ENCODE measurements at regions not wholly inside any gene's neighbourhood (a gene's known extent, or its start where the extent isn't known, plus 50 kb on each side); places are given as distances from the start of the nearest gene placed in this dataset.

- Histone ChIP-seq H3K36me3 (ENCODE audit: insufficient read depth, low read length) (no peaks in the 10 kb centered on the region), H3K9me2 (ENCODE audit: low read depth, low read length) (no peaks in the 10 kb centered on the region), H3K4me3 (ENCODE audit: low read depth, low read length, poor library complexity, severe bottlenecking) (no peak overlapping the region), H2AFZ (ENCODE audit: low read length) (no peak overlapping the region), H3K9ac (ENCODE audit: low read length) (no peak overlapping the region), H3K27me3 (ENCODE audit: insufficient read depth, low read length) (no peaks in the 10 kb centered on the region), H3K4me2 (ENCODE audit: low read length) (no peak overlapping the region), H3F3A (ENCODE audit: insufficient read depth, low read length) (no peaks in the 10 kb centered on the region), H3K79me2 (ENCODE audit: insufficient read depth, low read length) (no peaks in the 10 kb centered on the region), H4K20me1 (ENCODE audit: insufficient read depth, low read length) (no peaks in the 10 kb centered on the region), H3K27ac (ENCODE audit: low read depth, low read length, poor library complexity, severe bottlenecking) (no peak overlapping the region), H3K9me3 (ENCODE audit: low read length) (no peaks in the 10 kb centered on the region), H3K4me1 (ENCODE audit: insufficient read depth, low read length, severe bottlenecking) (no peaks in the 10 kb centered on the region)
- TF ChIP-seq EZH2 (IDR thresholded peaks at IDR 0.05; ENCODE audit: borderline replicate concordance, low read length) (no peak), CTCF (IDR thresholded peaks at IDR 0.05; ENCODE audit: low read length) (no peak)
These were observed 130.2 kb upstream of the CCN2 start for GRCh38 chr6:132081338-132081737.

GRCh38 chr6:132079286-132079685 lies 128.1 kb upstream of the CCN2 start:
- TF ChIP-seq CTCF (IDR thresholded peaks at IDR 0.05; ENCODE audit: low read length) (no peak), EZH2 (IDR thresholded peaks at IDR 0.05; ENCODE audit: borderline replicate concordance, low read length) (no peak)
- no peaks in the 10 kb centered on the region for H3K9me2 ChIP-seq (ENCODE audit: low read depth, low read length)
- H3K27ac ChIP-seq (ENCODE audit: low read depth, low read length, poor library complexity, severe bottlenecking): no peak overlapping the region
- no peaks in the 10 kb centered on the region for H3K79me2 ChIP-seq (ENCODE audit: insufficient read depth, low read length)
- no peak overlapping the region for H3K4me2 ChIP-seq (ENCODE audit: low read length)
- no peaks in the 10 kb centered on the region for H3K36me3 ChIP-seq (ENCODE audit: insufficient read depth, low read length)
- no peak overlapping the region for H3K4me3 ChIP-seq (ENCODE audit: low read depth, low read length, poor library complexity, severe bottlenecking)
- no peaks in the 10 kb centered on the region for H3K9me3 ChIP-seq (ENCODE audit: low read length)
- no peaks in the 10 kb centered on the region for H3K4me1 ChIP-seq (ENCODE audit: insufficient read depth, low read length, severe bottlenecking)
- H4K20me1 ChIP-seq (ENCODE audit: insufficient read depth, low read length): no peaks in the 10 kb centered on the region
- H2AFZ ChIP-seq (ENCODE audit: low read length): no peak overlapping the region
- no peak overlapping the region for H3K9ac ChIP-seq (ENCODE audit: low read length)
- H3K27me3 ChIP-seq (ENCODE audit: insufficient read depth, low read length): no peaks in the 10 kb centered on the region
- H3F3A ChIP-seq (ENCODE audit: insufficient read depth, low read length): no peaks in the 10 kb centered on the region

GRCh38 chr6:132076452-132076851 lies 125.3 kb upstream of the CCN2 start:
- Histone ChIP-seq H3K4me1 (ENCODE audit: insufficient read depth, low read length, severe bottlenecking) (no peaks in the 10 kb centered on the region), H3K4me2 (ENCODE audit: low read length) (no peak overlapping the region), H3K79me2 (ENCODE audit: insufficient read depth, low read length) (no peaks in the 10 kb centered on the region), H3K27ac (ENCODE audit: low read depth, low read length, poor library complexity, severe bottlenecking) (no peak overlapping the region), H2AFZ (ENCODE audit: low read length) (no peak overlapping the region), H4K20me1 (ENCODE audit: insufficient read depth, low read length) (no peaks in the 10 kb centered on the region), H3F3A (ENCODE audit: insufficient read depth, low read length) (no peaks in the 10 kb centered on the region), H3K36me3 (ENCODE audit: insufficient read depth, low read length) (no peaks in the 10 kb centered on the region), H3K4me3 (ENCODE audit: low read depth, low read length, poor library complexity, severe bottlenecking) (no peak overlapping the region), H3K9ac (ENCODE audit: low read length) (no peak overlapping the region), H3K27me3 (ENCODE audit: insufficient read depth, low read length) (no peaks in the 10 kb centered on the region), H3K9me3 (ENCODE audit: low read length) (no peaks in the 10 kb centered on the region), H3K9me2 (ENCODE audit: low read depth, low read length) (no peaks in the 10 kb centered on the region)
- TF ChIP-seq EZH2 (IDR thresholded peaks at IDR 0.05; ENCODE audit: borderline replicate concordance, low read length) (no peak), CTCF (IDR thresholded peaks at IDR 0.05; ENCODE audit: low read length) (no peak)
